AG04449 (cell line): ENCODE measurements at regions not wholly inside any gene's neighbourhood (a gene's known extent, or its start where the extent isn't known, plus 50 kb on each side); places are given as distances from the start of the nearest gene placed in this dataset.

ENCODE experiments used
- CTCF ChIA-PET: fragments of 350-600 bp; formaldehyde crosslinking; extraction: SDS; loops from one replicate; lab custom pipeline; 2021; ENCODE audit warnings: antibody characterized with exemption; lab: Yijun Ruan, JAX
- POLR2A ChIA-PET: fragments of 400-600, 350-600 bp; formaldehyde crosslinking; extraction: SDS; loops from one replicate; lab custom pipeline; 2020; ENCODE audit warnings: antibody characterized with exemption, inconsistent platforms; lab: Yijun Ruan, JAX
- DNase-seq: peaks from one replicate; pipeline ENCODE4 v3.0.0-alpha.2; 2010; ENCODE audit warnings: low read depth, low spot score
- H3K4me3 ChIP-seq: 2 replicates; pipeline ENCODE4 v1.5.1; 2011; ENCODE audit warnings: low read depth, mild to moderate bottlenecking, control low read depth, low read length
- TF ChIP-seq, protein P1 (sequence below): IDR thresholded peaks from one replicate; pipeline ENCODE4 v1.5.1; 2011; ENCODE audit warnings: mild to moderate bottlenecking, moderate library complexity, low read length, control low read depth, inconsistent platforms; ENCODE audit not compliant: insufficient read depth; ENCODE audit errors: missing control alignments

DNA sequence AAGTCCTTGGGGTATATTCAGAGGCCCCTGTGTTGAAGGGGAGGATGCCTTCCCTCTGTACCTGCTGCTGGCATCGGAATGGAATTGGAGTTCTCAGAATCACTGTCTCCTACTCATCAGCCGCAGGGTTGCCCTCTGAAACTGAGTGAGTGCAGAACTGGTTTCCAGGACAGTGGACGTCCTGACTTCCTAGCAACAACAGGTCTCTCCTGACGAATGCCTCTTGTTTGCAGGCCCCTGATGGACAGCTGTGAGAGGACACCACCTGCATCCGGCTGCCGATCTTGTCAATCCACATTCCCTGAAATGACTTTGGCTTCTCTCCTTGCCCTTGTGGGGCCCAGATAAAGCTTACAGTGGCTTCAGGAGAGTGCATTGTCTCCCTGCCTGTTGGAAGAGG lies 274.5 kb downstream of the NSG2 start:
- ChIA-PET POLR2A (interaction anchor here (0.5 kb wide), 1 partner anchor 13 kb away, joined by 3 read pairs; no protein-coding TSS in a partner anchor), CTCF (interaction anchor here (1.4 to 24.0 kb wide), 7 partner anchors 5 to 736 kb away, joined by 3 to 509 read pairs (median 58); partner anchors contain the start of gene NSG2)
- DNase-seq = no peak
- H3K4me3 ChIP-seq = no peak overlapping the region
- TF ChIP-seq, protein P1, sequence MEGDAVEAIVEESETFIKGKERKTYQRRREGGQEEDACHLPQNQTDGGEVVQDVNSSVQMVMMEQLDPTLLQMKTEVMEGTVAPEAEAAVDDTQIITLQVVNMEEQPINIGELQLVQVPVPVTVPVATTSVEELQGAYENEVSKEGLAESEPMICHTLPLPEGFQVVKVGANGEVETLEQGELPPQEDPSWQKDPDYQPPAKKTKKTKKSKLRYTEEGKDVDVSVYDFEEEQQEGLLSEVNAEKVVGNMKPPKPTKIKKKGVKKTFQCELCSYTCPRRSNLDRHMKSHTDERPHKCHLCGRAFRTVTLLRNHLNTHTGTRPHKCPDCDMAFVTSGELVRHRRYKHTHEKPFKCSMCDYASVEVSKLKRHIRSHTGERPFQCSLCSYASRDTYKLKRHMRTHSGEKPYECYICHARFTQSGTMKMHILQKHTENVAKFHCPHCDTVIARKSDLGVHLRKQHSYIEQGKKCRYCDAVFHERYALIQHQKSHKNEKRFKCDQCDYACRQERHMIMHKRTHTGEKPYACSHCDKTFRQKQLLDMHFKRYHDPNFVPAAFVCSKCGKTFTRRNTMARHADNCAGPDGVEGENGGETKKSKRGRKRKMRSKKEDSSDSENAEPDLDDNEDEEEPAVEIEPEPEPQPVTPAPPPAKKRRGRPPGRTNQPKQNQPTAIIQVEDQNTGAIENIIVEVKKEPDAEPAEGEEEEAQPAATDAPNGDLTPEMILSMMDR = no peak

DNA sequence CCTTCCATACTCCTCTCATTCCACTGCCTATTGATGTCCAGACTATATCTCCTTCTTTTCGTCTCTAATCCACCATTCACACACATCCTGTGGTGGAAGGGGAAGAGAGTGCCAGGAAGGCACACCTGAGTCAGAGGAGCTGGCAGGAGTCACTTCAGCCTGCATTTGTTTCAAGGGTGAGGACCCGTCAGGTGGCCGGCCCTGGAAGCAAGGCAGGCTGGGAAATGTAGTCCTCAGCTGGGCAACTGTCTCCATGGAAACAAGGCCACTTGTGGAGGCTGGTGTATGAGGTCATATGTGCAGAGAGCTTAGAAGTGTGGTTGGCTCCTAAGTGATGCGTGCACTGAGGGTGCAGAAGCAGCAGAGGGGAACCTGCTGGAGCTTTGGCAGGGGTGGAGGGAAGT lies 278.4 kb downstream of the NSG2 start:
- no peak overlapping the region for H3K4me3 ChIP-seq
- TF ChIP-seq, protein P1 = no peak
- no peak for DNase-seq
- ChIA-PET CTCF (interaction anchor here (0.9 to 24.0 kb wide), 4 partner anchors 9 to 277 kb away, joined by 5 to 509 read pairs (median 96); partner anchors contain the start of gene NSG2), POLR2A (no interaction called here)

DNA sequence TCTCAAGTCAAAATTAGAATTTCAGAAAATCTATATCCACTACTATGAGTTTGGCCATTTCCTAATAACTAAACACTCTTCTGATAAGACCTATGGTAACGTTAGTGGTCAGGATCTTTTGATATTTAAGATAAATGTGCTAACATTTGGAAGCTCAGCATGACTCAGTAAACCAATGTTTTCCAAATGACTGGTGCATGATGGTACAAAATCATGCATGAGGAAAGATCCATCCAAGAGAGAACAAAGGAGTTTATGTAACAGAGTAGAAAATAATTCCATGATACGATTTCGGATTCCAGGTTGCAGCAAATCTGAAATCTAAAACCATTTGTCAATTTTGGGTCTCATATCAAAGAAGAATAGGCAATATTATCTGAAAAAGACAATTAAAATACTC lies 279.2 kb downstream of the NSG2 start:
- DNase-seq = no peak
- ChIA-PET POLR2A (no interaction called here), CTCF (interaction anchor here (0.9 to 24.0 kb wide), 6 partner anchors 10 to 278 kb away, joined by 4 to 509 read pairs (median 10); partner anchors contain the start of gene NSG2)
- TF ChIP-seq, protein P1 = no peak
- no peak overlapping the region for H3K4me3 ChIP-seq

DNA sequence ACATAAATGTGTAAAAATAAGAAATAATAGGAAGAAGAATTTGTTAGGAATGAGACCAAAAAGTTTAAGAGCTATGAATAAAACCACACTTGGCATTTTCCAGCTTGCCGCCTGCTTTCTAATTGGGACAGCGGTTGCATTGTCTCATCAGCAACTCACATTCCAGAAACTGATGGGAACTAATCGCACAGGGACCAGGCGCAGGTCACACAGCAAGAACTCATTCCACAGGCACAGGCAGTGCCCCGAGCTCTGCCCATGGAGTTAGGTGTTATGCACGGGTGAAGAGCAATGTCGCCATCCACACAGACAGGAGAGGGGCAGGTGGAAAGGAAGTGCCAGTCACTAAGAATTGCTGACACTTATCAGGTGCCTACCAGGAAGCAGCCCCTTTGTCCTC lies 279.9 kb downstream of the NSG2 start:
- ChIA-PET POLR2A (no interaction called here), CTCF (interaction anchor here (1.0 to 24.0 kb wide), 5 partner anchors 10 to 278 kb away, joined by 4 to 509 read pairs (median 14); partner anchors contain the start of gene NSG2)
- H3K4me3 ChIP-seq = no peak overlapping the region

DNA sequence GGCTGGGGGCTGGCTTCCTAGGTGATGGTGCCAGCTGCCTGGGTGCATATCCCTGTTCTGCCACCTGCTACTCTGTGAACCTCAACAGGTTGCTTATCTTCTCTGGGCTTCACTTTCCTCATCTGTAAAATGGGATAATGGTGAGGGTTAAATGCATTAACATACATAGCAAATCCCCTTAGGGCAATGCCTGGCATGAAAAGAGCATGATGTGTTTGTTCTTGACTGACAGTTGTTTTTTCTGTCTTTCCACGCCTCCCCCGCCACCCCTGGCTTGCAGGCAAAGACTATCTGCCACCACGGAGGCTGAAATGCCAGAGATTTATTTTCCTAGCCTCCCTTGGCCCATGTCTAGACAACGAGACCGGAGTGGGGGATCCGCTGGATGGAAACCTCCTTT lies 280.5 kb downstream of the NSG2 start:
- H3K4me3 ChIP-seq = no peak overlapping the region
- ChIA-PET POLR2A (no interaction called here), CTCF (interaction anchor here (1.1 to 24.0 kb wide), 9 partner anchors 11 to 611 kb away, joined by 3 to 509 read pairs (median 9); partner anchors contain the start of gene NSG2)
- DNase-seq = no peak
- TF ChIP-seq, protein P1 = no peak

More for the DNA sequence above, 279.9 kb downstream of the NSG2 start:
- TF ChIP-seq, protein P1 = no peak
- no peak for DNase-seq

DNA sequence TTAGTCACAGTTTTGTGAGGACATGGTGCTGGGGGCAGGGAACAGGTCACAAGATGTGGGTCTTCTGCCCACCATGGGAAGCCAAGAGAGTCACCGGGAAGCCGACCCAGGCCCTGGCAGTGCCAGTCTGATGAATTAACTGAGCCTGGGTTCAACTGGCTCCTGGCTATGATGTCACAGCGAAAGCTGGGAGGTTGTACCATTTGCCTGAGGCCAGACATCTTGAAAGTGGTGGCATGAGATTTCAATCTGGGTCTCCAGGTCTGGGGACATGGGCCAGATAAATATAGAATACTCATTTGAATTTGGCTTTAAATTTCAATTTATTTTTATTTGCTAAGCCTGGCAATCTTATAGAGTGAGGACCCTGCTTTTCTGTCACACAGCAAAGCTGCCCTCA lies 280.9 kb downstream of the NSG2 start:
- TF ChIP-seq, protein P1 = no peak
- ChIA-PET CTCF (interaction anchor here (0.6 to 24.0 kb wide), 16 partner anchors 11 to 614 kb away, joined by 3 to 509 read pairs (median 6); partner anchors contain the start of gene NSG2), POLR2A (no interaction called here)
- DNase-seq = no peak
- H3K4me3 ChIP-seq = no peak overlapping the region
